ENCODE measurements at regions not wholly inside any gene's neighbourhood (a gene's known extent, or its start where the extent isn't known, plus 50 kb on each side); places are given as distances from the start of the nearest gene placed in this dataset.

GRCh38 chr1:87208080-87208479 lies 120.6 kb upstream of the LMO4 start:
- ATAC-seq (ENCODE audit: low FRiP score in 2 of 2) (no peak), DNase-seq (no peak)
- H3K9me3 ChIP-seq: no peaks in the 10 kb centered on the region
- no peaks in the 10 kb centered on the region for H3K27me3 ChIP-seq
- no peak overlapping the region for H3K27ac ChIP-seq
- no peaks in the 10 kb centered on the region for H3K4me1 ChIP-seq
- no peak for TF ChIP-seq POLR2AphosphoS5 (IDR thresholded peaks at IDR 0.05)
- no peaks in the 10 kb centered on the region for H3K36me3 ChIP-seq
- WGBS, 2 donors: 84 to 92% methylated on average over 2 of the region's 2 CpGs
- no peak overlapping the region for H3K4me3 ChIP-seq

GRCh38 chr1:87208931-87209330 lies 119.7 kb upstream of the LMO4 start:
- Histone ChIP-seq H3K27me3 (no peaks in the 10 kb centered on the region), H3K9me3 (no peaks in the 10 kb centered on the region), H3K36me3 (no peaks in the 10 kb centered on the region), H3K4me3 (no peak overlapping the region), H3K27ac (no peak overlapping the region), H3K4me1 (no peaks in the 10 kb centered on the region)
- WGBS, 2 donors: 61 to 79% methylated on average over 4 of the region's 4 CpGs
- DNase-seq (no peak), ATAC-seq (ENCODE audit: low FRiP score in 2 of 2) (no peak)
- TF ChIP-seq POLR2AphosphoS5 (IDR thresholded peaks at IDR 0.05) (no peak), POLR2A (IDR thresholded peaks at IDR 0.05) (no peak), EP300 (IDR thresholded peaks at IDR 0.05) (no peak)
- TF ChIP-seq, protein P1, sequence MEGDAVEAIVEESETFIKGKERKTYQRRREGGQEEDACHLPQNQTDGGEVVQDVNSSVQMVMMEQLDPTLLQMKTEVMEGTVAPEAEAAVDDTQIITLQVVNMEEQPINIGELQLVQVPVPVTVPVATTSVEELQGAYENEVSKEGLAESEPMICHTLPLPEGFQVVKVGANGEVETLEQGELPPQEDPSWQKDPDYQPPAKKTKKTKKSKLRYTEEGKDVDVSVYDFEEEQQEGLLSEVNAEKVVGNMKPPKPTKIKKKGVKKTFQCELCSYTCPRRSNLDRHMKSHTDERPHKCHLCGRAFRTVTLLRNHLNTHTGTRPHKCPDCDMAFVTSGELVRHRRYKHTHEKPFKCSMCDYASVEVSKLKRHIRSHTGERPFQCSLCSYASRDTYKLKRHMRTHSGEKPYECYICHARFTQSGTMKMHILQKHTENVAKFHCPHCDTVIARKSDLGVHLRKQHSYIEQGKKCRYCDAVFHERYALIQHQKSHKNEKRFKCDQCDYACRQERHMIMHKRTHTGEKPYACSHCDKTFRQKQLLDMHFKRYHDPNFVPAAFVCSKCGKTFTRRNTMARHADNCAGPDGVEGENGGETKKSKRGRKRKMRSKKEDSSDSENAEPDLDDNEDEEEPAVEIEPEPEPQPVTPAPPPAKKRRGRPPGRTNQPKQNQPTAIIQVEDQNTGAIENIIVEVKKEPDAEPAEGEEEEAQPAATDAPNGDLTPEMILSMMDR (IDR thresholded peaks at IDR 0.05): no peak

DNA sequence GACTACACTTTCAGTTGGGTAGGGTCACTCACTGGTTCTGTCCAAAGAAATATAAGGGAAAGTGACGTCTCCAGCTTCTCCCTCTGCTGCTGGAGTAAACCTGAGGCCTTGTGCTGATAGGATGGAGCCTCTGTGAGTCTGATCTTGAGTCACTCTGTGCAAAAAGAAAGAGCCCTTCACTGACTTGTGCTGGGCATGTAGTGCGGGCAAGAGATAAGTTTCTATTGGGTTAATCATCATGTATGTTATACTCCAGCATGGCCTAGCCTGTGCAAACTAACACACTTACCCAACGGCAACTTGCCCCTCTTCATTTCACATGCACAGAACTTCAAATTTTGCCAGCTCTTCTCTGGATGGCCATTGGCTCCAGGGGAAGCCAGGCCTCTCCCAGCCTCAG lies 118.5 kb upstream of the LMO4 start:
- WGBS, 2 donors: 91 to 93% methylated on average over 3 of the region's 3 CpGs
- no peak for ATAC-seq (ENCODE audit: low FRiP score in 2 of 2)
- Histone ChIP-seq H3K27ac (no peak overlapping the region), H3K36me3 (no peaks in the 10 kb centered on the region), H3K4me3 (no peak overlapping the region), H3K9me3 (peaks cover 0 to under 1% (median 0%) of the 10 kb centered on the region in 4 donors), H3K4me1 (no peaks in the 10 kb centered on the region), H3K27me3 (no peaks in the 10 kb centered on the region)
- no peak for DNase-seq
- TF ChIP-seq POLR2A (IDR thresholded peaks at IDR 0.05) (no peak), EP300 (IDR thresholded peaks at IDR 0.05) (no peak), POLR2AphosphoS5 (IDR thresholded peaks at IDR 0.05) (no peak)
- TF ChIP-seq, protein P1 (IDR thresholded peaks at IDR 0.05): no peak

DNA sequence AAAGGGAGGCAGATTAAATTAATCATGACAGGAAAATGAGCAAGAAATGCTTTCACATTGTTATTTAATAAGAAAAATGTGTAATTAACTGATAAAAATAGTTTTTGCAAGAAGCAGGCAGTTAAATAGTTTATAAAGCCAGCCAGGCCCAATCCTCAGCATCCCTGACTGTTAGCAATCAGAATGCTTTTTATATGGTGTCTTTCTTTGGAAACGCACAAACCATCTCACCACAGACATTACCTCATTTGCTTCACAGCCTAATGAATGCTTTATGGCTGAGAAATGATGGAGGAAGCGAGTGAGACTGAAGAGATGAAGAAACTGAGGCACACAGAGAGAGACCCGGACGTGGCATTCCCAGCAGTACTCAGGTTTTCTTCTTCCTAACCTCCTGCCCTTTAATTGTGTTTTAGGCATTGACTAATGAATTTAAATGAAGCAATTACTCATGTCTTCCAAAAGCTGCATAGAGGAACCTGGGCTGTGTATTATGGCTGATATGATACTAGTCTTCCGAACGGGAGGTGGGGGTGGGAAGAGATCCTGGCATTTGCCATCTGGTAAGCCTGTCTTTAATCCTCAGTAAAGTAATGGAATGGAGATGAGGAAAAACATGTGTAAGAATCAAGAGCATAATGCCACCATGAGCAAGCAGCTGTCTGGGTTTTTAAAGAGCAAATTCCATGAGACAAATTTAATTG lies 116.1 kb upstream of the LMO4 start:
- Histone ChIP-seq H3K4me1 (no peaks in the 10 kb centered on the region), H3K4me3 (no peak overlapping the region), H3K27ac (no peak overlapping the region), H3K27me3 (no peaks in the 10 kb centered on the region), H3K36me3 (no peaks in the 10 kb centered on the region), H3K9me3 (peaks cover 0 to 7% (median 0%) of the 10 kb centered on the region in 4 donors)
- peak in 1 of 2 donors; percentile 50 for ATAC-seq (ENCODE audit: low FRiP score in 2 of 2)
- TF ChIP-seq EP300 (IDR thresholded peaks at IDR 0.05) (no peak), POLR2A (IDR thresholded peaks at IDR 0.05) (no peak), POLR2AphosphoS5 (IDR thresholded peaks at IDR 0.05) (no peak)
- TF ChIP-seq, protein P1 (IDR thresholded peaks at IDR 0.05): no peak
- DNase-seq: no peak
- 75 to 79% methylated on average over 6 of the region's 6 CpGs for WGBS, 2 donors

GRCh38 chr1:87213135-87213515 lies 115.6 kb upstream of the LMO4 start:
- Histone ChIP-seq H3K27ac (no peak overlapping the region), H3K9me3 (peaks cover 0 to 7% (median 0%) of the 10 kb centered on the region in 4 donors), H3K27me3 (no peaks in the 10 kb centered on the region), H3K4me3 (no peak overlapping the region), H3K4me1 (no peaks in the 10 kb centered on the region), H3K36me3 (no peaks in the 10 kb centered on the region)
- TF ChIP-seq, protein P1 (IDR thresholded peaks at IDR 0.05): no peak
- no peak for TF ChIP-seq EP300 (IDR thresholded peaks at IDR 0.05)
- TF ChIP-seq POLR2A (IDR thresholded peaks at IDR 0.05): no peak
- no peak for TF ChIP-seq POLR2AphosphoS5 (IDR thresholded peaks at IDR 0.05)
- 91 to 92% methylated on average over 10 of the region's 10 CpGs for WGBS, 2 donors
- no peak for ATAC-seq (ENCODE audit: low FRiP score in 2 of 2)
- DNase-seq: peak in 1 of 2 donors; percentile 34
